ENCODE measurements at regions not wholly inside any gene's neighbourhood (a gene's known extent, or its start where the extent isn't known, plus 50 kb on each side); places are given as distances from the start of the nearest gene placed in this dataset.

- H3K27ac ChIP-seq (ENCODE audit: low read length) = no peak overlapping the region
- no peaks in the 10 kb centered on the region for H3K4me1 ChIP-seq (ENCODE audit: control insufficient read depth, insufficient read depth, low read length)
- no peak overlapping the region for H3K4me3 ChIP-seq (ENCODE audit: low read length)
- no peak for DNase-seq (ENCODE audit: low read depth, low spot score)
- no peaks in the 10 kb centered on the region for H3K9me3 ChIP-seq (ENCODE audit: control insufficient read depth, insufficient read depth, low read length)
- no peaks in the 10 kb centered on the region for H3K27me3 ChIP-seq (ENCODE audit: control insufficient read depth, insufficient read depth, low read length)
- no peaks in the 10 kb centered on the region for H3K36me3 ChIP-seq (ENCODE audit: control insufficient read depth, insufficient read depth, low read length)
- no CpG with 5 or more reads among the region's 2 CpGs for WGBS (ENCODE audit: insufficient coverage, insufficient read length)
Measured at GRCh38 chr16:64736857-64737256, 385.0 kb downstream of the CDH11 start.

DNA sequence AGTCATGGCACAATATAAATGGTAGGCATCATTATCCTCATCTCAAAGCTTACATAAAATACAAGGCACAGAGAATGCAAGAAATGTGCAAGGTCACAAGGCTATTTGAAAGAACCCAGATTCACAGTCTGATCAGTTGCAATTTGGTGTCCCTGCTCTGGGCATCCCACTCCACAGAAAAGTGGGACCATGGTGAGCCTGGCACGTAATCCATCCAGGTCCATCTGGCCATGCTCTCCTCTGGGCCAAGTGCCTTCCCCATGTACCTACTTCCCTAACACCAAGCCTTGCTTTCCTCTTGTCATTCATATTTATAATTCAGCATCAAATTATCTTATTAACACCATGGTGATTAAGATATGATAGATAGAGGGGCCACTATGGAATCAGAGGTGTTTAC, 390.0 kb downstream of the CDH11 start:
- Histone ChIP-seq H3K36me3 (ENCODE audit: control insufficient read depth, insufficient read depth, low read length) (no peaks in the 10 kb centered on the region), H3K4me1 (ENCODE audit: control insufficient read depth, insufficient read depth, low read length) (no peaks in the 10 kb centered on the region), H3K4me3 (ENCODE audit: low read length) (no peak overlapping the region), H3K9me3 (ENCODE audit: control insufficient read depth, insufficient read depth, low read length) (no peaks in the 10 kb centered on the region), H3K27ac (ENCODE audit: low read length) (no peak overlapping the region), H3K27me3 (ENCODE audit: control insufficient read depth, insufficient read depth, low read length) (no peaks in the 10 kb centered on the region)
- no CpG with 5 or more reads among the region's 1 CpG for WGBS (ENCODE audit: insufficient coverage, insufficient read length)
- no peak for DNase-seq (ENCODE audit: low read depth, low spot score)

- Histone ChIP-seq H3K4me3 (ENCODE audit: low read length) (no peak overlapping the region), H3K27me3 (ENCODE audit: control insufficient read depth, insufficient read depth, low read length) (no peaks in the 10 kb centered on the region), H3K36me3 (ENCODE audit: control insufficient read depth, insufficient read depth, low read length) (no peaks in the 10 kb centered on the region), H3K9me3 (ENCODE audit: control insufficient read depth, insufficient read depth, low read length) (no peaks in the 10 kb centered on the region), H3K27ac (ENCODE audit: low read length) (no peak overlapping the region), H3K4me1 (ENCODE audit: control insufficient read depth, insufficient read depth, low read length) (no peaks in the 10 kb centered on the region)
- no peak for DNase-seq (ENCODE audit: low read depth, low spot score)
- no CpG with 5 or more reads among the region's 2 CpGs for WGBS (ENCODE audit: insufficient coverage, insufficient read length)
Measured at GRCh38 chr16:64730261-64730660, 391.6 kb downstream of the CDH11 start.

DNA sequence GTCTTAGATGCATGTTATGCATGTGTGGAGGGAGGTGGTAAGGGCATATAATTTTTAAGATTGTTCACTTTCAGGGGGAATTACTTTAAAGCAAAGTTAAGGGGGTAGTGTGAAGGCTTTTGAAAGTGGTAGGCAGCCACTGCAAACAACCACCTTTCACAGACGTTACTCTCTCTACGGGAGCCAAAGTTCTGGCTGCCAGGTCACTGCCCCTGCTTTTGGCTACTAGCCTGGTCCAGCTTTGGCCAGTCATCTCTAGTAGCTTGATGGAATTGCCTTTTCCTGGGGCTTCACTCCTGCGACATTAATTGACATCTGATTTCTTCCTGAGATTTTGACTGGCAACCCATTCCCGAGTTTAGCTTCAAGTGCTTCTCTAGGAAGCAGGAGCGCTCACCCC, 397.5 kb downstream of the CDH11 start:
- H3K9me3 ChIP-seq (ENCODE audit: control insufficient read depth, insufficient read depth, low read length) = no peaks in the 10 kb centered on the region
- WGBS (ENCODE audit: insufficient coverage, insufficient read length) = no CpG with 5 or more reads among the region's 5 CpGs
- H3K4me1 ChIP-seq (ENCODE audit: control insufficient read depth, insufficient read depth, low read length) = no peaks in the 10 kb centered on the region
- H3K36me3 ChIP-seq (ENCODE audit: control insufficient read depth, insufficient read depth, low read length) = no peaks in the 10 kb centered on the region
- DNase-seq (ENCODE audit: low read depth, low spot score) = no peak
- no peak overlapping the region for H3K4me3 ChIP-seq (ENCODE audit: low read length)
- H3K27ac ChIP-seq (ENCODE audit: low read length) = no peak overlapping the region
- H3K27me3 ChIP-seq (ENCODE audit: control insufficient read depth, insufficient read depth, low read length) = no peaks in the 10 kb centered on the region

DNA sequence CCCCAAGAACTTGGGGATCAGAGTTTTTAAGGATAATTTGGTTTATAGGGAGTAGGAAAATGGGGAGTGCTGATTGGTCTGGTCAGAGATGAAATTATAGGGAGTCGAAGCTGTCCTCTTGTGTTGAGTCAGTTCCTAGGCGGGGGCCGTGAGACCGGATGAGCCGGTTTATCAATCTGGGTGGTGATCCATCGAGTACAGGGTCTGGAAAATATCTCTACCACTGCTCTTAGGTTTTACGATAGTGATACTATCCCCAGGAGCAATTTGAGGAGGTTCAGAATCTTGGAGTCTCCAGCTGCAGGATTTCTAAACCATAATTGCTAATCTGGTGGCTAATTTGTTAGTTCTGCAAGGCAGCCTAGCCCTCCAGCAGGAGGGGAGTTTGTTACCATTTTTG, 403.4 kb downstream of the CDH11 start:
- Histone ChIP-seq H3K27ac (ENCODE audit: low read length) (no peak overlapping the region), H3K36me3 (ENCODE audit: control insufficient read depth, insufficient read depth, low read length) (no peaks in the 10 kb centered on the region), H3K4me3 (ENCODE audit: low read length) (no peak overlapping the region), H3K9me3 (ENCODE audit: control insufficient read depth, insufficient read depth, low read length) (no peaks in the 10 kb centered on the region), H3K4me1 (ENCODE audit: control insufficient read depth, insufficient read depth, low read length) (no peaks in the 10 kb centered on the region), H3K27me3 (ENCODE audit: control insufficient read depth, insufficient read depth, low read length) (no peaks in the 10 kb centered on the region)
- no peak for DNase-seq (ENCODE audit: low read depth, low spot score)
- WGBS (ENCODE audit: insufficient coverage, insufficient read length) = no CpG with 5 or more reads among the region's 7 CpGs

DNA sequence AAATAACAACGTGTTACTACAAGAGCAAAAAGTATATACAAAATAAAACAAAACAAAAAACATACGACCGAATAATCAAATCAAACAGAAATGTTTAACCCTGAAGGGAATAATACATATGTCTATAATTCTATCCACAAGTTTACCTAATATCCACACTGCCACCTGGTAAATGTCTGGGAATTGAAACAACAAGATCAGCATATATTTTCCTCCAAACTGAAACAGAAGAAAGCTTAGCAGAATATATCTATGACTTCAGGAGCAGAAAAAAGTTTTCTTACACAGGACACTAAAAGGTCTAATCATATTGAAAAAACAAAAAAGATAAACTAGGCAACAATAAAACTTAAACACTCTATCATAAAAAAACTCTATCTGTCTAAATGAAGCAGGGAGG, 404.0 kb downstream of the CDH11 start:
- Histone ChIP-seq H3K27ac (ENCODE audit: low read length) (no peak overlapping the region), H3K9me3 (ENCODE audit: control insufficient read depth, insufficient read depth, low read length) (no peaks in the 10 kb centered on the region), H3K27me3 (ENCODE audit: control insufficient read depth, insufficient read depth, low read length) (no peaks in the 10 kb centered on the region), H3K4me3 (ENCODE audit: low read length) (no peak overlapping the region), H3K4me1 (ENCODE audit: control insufficient read depth, insufficient read depth, low read length) (no peaks in the 10 kb centered on the region), H3K36me3 (ENCODE audit: control insufficient read depth, insufficient read depth, low read length) (no peaks in the 10 kb centered on the region)
- DNase-seq (ENCODE audit: low read depth, low spot score) = no peak
- 100% methylated on average over 3 of the region's 3 CpGs for WGBS (ENCODE audit: insufficient coverage, insufficient read length)

- H3K4me3 ChIP-seq (ENCODE audit: low read length) = no peak overlapping the region
- no peaks in the 10 kb centered on the region for H3K36me3 ChIP-seq (ENCODE audit: control insufficient read depth, insufficient read depth, low read length)
- no peaks in the 10 kb centered on the region for H3K27me3 ChIP-seq (ENCODE audit: control insufficient read depth, insufficient read depth, low read length)
- WGBS (ENCODE audit: insufficient coverage, insufficient read length) = no CpG with 5 or more reads among the region's 2 CpGs
- no peak overlapping the region for H3K27ac ChIP-seq (ENCODE audit: low read length)
- H3K4me1 ChIP-seq (ENCODE audit: control insufficient read depth, insufficient read depth, low read length) = no peaks in the 10 kb centered on the region
- DNase-seq (ENCODE audit: low read depth, low spot score) = no peak
- no peaks in the 10 kb centered on the region for H3K9me3 ChIP-seq (ENCODE audit: control insufficient read depth, insufficient read depth, low read length)
Measured at GRCh38 chr16:64715624-64716023, 406.2 kb downstream of the CDH11 start.

DNA sequence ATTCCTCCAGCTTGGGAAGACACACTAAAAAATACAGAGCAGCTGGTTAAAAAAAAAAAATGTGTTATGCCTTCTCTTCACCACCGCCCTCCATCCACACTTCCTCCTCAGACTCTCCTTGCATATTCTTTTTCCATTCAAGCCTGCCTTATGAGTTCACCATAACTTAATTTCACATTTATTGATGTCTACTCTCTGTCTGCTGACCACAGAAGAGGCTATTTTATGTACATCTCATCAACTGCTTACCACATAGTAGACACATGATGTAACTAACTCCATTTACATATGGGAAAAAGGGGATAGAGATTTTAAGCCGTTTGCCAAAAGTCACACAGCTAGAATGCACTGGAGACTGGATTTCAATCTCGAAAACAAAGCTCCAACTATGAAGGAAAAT, 409.8 kb downstream of the CDH11 start:
- no CpG with 5 or more reads among the region's 3 CpGs for WGBS (ENCODE audit: insufficient coverage, insufficient read length)
- no peaks in the 10 kb centered on the region for H3K4me1 ChIP-seq (ENCODE audit: control insufficient read depth, insufficient read depth, low read length)
- no peaks in the 10 kb centered on the region for H3K36me3 ChIP-seq (ENCODE audit: control insufficient read depth, insufficient read depth, low read length)

GRCh38 chr16:64711596-64711995, 410.3 kb downstream of the CDH11 start:
- no peak for DNase-seq (ENCODE audit: low read depth, low spot score)
- Histone ChIP-seq H3K27me3 (ENCODE audit: control insufficient read depth, insufficient read depth, low read length) (no peaks in the 10 kb centered on the region), H3K36me3 (ENCODE audit: control insufficient read depth, insufficient read depth, low read length) (no peaks in the 10 kb centered on the region), H3K27ac (ENCODE audit: low read length) (no peak overlapping the region), H3K4me3 (ENCODE audit: low read length) (no peak overlapping the region), H3K9me3 (ENCODE audit: control insufficient read depth, insufficient read depth, low read length) (no peaks in the 10 kb centered on the region), H3K4me1 (ENCODE audit: control insufficient read depth, insufficient read depth, low read length) (no peaks in the 10 kb centered on the region)
- WGBS (ENCODE audit: insufficient coverage, insufficient read length) = no CpG with 5 or more reads among the region's 2 CpGs

More for the DNA sequence above, 409.8 kb downstream of the CDH11 start:
- DNase-seq (ENCODE audit: low read depth, low spot score) = no peak
- Histone ChIP-seq H3K27me3 (ENCODE audit: control insufficient read depth, insufficient read depth, low read length) (no peaks in the 10 kb centered on the region), H3K27ac (ENCODE audit: low read length) (no peak overlapping the region), H3K4me3 (ENCODE audit: low read length) (no peak overlapping the region), H3K9me3 (ENCODE audit: control insufficient read depth, insufficient read depth, low read length) (no peaks in the 10 kb centered on the region)

DNA sequence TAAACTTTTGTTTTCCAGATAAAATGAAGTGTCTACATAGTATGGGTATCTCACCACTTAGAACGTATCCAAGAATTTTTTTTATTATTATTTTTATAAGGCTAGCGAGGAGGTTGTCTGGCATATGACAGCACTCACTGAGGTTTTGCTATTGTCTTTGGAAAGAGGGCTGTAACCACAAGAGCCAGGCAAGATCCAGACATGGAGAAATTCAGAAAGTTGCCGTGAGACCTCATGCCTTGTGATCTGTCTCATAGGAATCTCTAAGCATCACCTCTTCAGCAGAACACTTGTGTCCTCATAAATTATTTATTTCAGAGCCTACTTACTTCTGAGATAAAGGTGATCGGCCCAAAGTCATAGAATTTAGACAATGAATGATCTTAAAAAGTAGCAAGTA, 410.8 kb downstream of the CDH11 start:
- WGBS (ENCODE audit: insufficient coverage, insufficient read length) = no CpG with 5 or more reads among the region's 4 CpGs
- H3K27me3 ChIP-seq (ENCODE audit: control insufficient read depth, insufficient read depth, low read length) = no peaks in the 10 kb centered on the region
- no peak overlapping the region for H3K4me3 ChIP-seq (ENCODE audit: low read length)
- no peaks in the 10 kb centered on the region for H3K4me1 ChIP-seq (ENCODE audit: control insufficient read depth, insufficient read depth, low read length)
- H3K9me3 ChIP-seq (ENCODE audit: control insufficient read depth, insufficient read depth, low read length) = no peaks in the 10 kb centered on the region
- H3K27ac ChIP-seq (ENCODE audit: low read length) = no peak overlapping the region
- H3K36me3 ChIP-seq (ENCODE audit: control insufficient read depth, insufficient read depth, low read length) = no peaks in the 10 kb centered on the region
- DNase-seq (ENCODE audit: low read depth, low spot score) = no peak

- no peaks in the 10 kb centered on the region for H3K27me3 ChIP-seq (ENCODE audit: control insufficient read depth, insufficient read depth, low read length)
- H3K9me3 ChIP-seq (ENCODE audit: control insufficient read depth, insufficient read depth, low read length) = no peaks in the 10 kb centered on the region
- H3K4me3 ChIP-seq (ENCODE audit: low read length) = no peak overlapping the region
- H3K36me3 ChIP-seq (ENCODE audit: control insufficient read depth, insufficient read depth, low read length) = no peaks in the 10 kb centered on the region
- H3K27ac ChIP-seq (ENCODE audit: low read length) = no peak overlapping the region
- DNase-seq (ENCODE audit: low read depth, low spot score) = no peak
- H3K4me1 ChIP-seq (ENCODE audit: control insufficient read depth, insufficient read depth, low read length) = no peaks in the 10 kb centered on the region
- no CpG with 5 or more reads among the region's 2 CpGs for WGBS (ENCODE audit: insufficient coverage, insufficient read length)
Measured at GRCh38 chr16:64705443-64705842, 416.4 kb downstream of the CDH11 start.
